Upper lobe of left lung (tissue), 4 donors: ENCODE measurements at regions not wholly inside any gene's neighbourhood (a gene's known extent, or its start where the extent isn't known, plus 50 kb on each side); places are given as distances from the start of the nearest gene placed in this dataset.

Source experiments
- POLR2AphosphoS5 ChIP-seq, 2 donors: sonication (generic); formaldehyde crosslinking; IDR thresholded peaks; one replicate each; pipeline ENCODE4 v1.5.1; 2017; ENCODE audit warnings: antibody characterized with exemption in 2 of 2
- TF ChIP-seq, protein P1 (sequence below), 6 experiments: fragments of 450-650 bp in 4 of 6; fragments of 200-600 bp in 2 of 6; sonication (generic) in 2 of 6; IDR thresholded peaks; one replicate each; pipeline ENCODE4 v1.5.1; 2016 to 2019; ENCODE audit warnings: antibody characterized with exemption in 6 of 6

- TF ChIP-seq, protein P1, sequence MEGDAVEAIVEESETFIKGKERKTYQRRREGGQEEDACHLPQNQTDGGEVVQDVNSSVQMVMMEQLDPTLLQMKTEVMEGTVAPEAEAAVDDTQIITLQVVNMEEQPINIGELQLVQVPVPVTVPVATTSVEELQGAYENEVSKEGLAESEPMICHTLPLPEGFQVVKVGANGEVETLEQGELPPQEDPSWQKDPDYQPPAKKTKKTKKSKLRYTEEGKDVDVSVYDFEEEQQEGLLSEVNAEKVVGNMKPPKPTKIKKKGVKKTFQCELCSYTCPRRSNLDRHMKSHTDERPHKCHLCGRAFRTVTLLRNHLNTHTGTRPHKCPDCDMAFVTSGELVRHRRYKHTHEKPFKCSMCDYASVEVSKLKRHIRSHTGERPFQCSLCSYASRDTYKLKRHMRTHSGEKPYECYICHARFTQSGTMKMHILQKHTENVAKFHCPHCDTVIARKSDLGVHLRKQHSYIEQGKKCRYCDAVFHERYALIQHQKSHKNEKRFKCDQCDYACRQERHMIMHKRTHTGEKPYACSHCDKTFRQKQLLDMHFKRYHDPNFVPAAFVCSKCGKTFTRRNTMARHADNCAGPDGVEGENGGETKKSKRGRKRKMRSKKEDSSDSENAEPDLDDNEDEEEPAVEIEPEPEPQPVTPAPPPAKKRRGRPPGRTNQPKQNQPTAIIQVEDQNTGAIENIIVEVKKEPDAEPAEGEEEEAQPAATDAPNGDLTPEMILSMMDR (IDR thresholded peaks at IDR 0.05) = no peak
- TF ChIP-seq POLR2AphosphoS5 (IDR thresholded peaks at IDR 0.05) = no peak
Measured at GRCh38 chr12:78490861-78491260, 373.7 kb upstream of the SYT1 start.
